Loucy (cell line): ENCODE measurements at regions not wholly inside any gene's neighbourhood (a gene's known extent, or its start where the extent isn't known, plus 50 kb on each side); places are given as distances from the start of the nearest gene placed in this dataset.

Source experiments
- H2AFZ ChIP-seq: fragments of 200-600 bp; sonication (generic); 2 replicates; pipeline ENCODE4 v1.6.0; 2016; ENCODE audit warnings: antibody characterized with exemption, mild to moderate bottlenecking, low read length, moderate library complexity
- H3F3A ChIP-seq: fragments of 200-600 bp; 2 replicates; pipeline ENCODE4 v1.6.0; 2016; ENCODE audit warnings: antibody characterized with exemption, low read depth, mild to moderate bottlenecking
- H3K27me3 ChIP-seq: fragments of 200-600 bp; sonication (generic); 2 replicates; pipeline ENCODE4 v1.6.1; 2014; ENCODE audit warnings: low read length, mild to moderate bottlenecking; ENCODE audit not compliant: insufficient read depth, poor library complexity, severe bottlenecking
- H3K36me3 ChIP-seq: fragments of 200-600 bp; sonication (generic); 2 replicates; pipeline ENCODE4 v1.6.1; 2016; ENCODE audit warnings: low read length; ENCODE audit not compliant: insufficient read depth
- H3K4me1 ChIP-seq: fragments of 200-600 bp; sonication (generic); 2 replicates; pipeline ENCODE4 v1.5.1; 2014; ENCODE audit warnings: low read length, mild to moderate bottlenecking; ENCODE audit not compliant: insufficient read depth, poor library complexity, severe bottlenecking
- H3K4me2 ChIP-seq: fragments of 200-600 bp; sonication (generic); 2 replicates; pipeline ENCODE4 v1.6.0; 2014; ENCODE audit warnings: antibody characterized with exemption, low read length, low read depth, mild to moderate bottlenecking; ENCODE audit not compliant: poor library complexity, severe bottlenecking
- H3K4me3 ChIP-seq: fragments of 200-600 bp; sonication (generic); 2 replicates; pipeline ENCODE4 v1.5.1; 2014; ENCODE audit warnings: low read length, mild to moderate bottlenecking, mixed read lengths; ENCODE audit not compliant: poor library complexity, severe bottlenecking
- H3K79me2 ChIP-seq: fragments of 200-600 bp; sonication (generic); 2 replicates; pipeline ENCODE4 v1.6.1; 2014; ENCODE audit warnings: low read length; ENCODE audit not compliant: insufficient read depth
- H3K9ac ChIP-seq: fragments of 200-600 bp; sonication (generic); 2 replicates; pipeline ENCODE4 v1.6.0; 2014; ENCODE audit warnings: mild to moderate bottlenecking, low read depth, low read length, moderate library complexity; ENCODE audit not compliant: poor library complexity, severe bottlenecking
- H3K9me2 ChIP-seq: fragments of 200-600 bp; sonication (generic); replicated peaks from 2 replicates; pipeline ENCODE4 v1.6.1; 2016; ENCODE audit warnings: low read depth, low read length, mixed read lengths
- H3K9me3 ChIP-seq: fragments of 200-600 bp; sonication (generic); 2 replicates; pipeline ENCODE4 v1.6.1; 2014; ENCODE audit warnings: mild to moderate bottlenecking, antibody characterized with exemption, low read length, low read depth; ENCODE audit not compliant: insufficient read depth
- H4K20me1 ChIP-seq: fragments of 200-600 bp; sonication (generic); 2 replicates; pipeline ENCODE4 v1.6.0; 2014; ENCODE audit warnings: antibody characterized with exemption, low read length, mild to moderate bottlenecking; ENCODE audit not compliant: insufficient read depth, poor library complexity, severe bottlenecking
- CTCF ChIP-seq: fragments of 200-600 bp; sonication (generic); conservative IDR thresholded peaks from 2 replicates; pipeline ENCODE4 v1.5.1; 2014; ENCODE audit warnings: mild to moderate bottlenecking, antibody characterized with exemption, low read length
- EZH2phosphoT487 ChIP-seq: fragments of 200-600 bp; IDR thresholded peaks from 2 replicates; pipeline ENCODE4 v1.6.1; 2018; ENCODE audit warnings: antibody characterized with exemption, mild to moderate bottlenecking, moderate library complexity, borderline replicate concordance

- Histone ChIP-seq H3K4me1 (peaks cover 26% of the 10 kb centered on the region), H3K36me3 (no peaks in the 10 kb centered on the region), H2AFZ (peak overlapping the region; percentile 54), H4K20me1 (no peaks in the 10 kb centered on the region), H3K9ac (peak overlapping the region; percentile 13), H3K9me2 (no peaks in the 10 kb centered on the region), H3K79me2 (no peaks in the 10 kb centered on the region), H3K4me3 (peak overlapping the region; percentile 10), H3K9me3 (0 out of 2 replicates have a peak, but pooled peaks cover 3% of the 10 kb centered on the region), H3K4me2 (peak overlapping the region; percentile 41), H3K27me3 (no peaks in the 10 kb centered on the region), H3F3A (no peaks in the 10 kb centered on the region)
- no peak for TF ChIP-seq CTCF
Measured at GRCh38 chr12:14272956-14273912, 92.2 kb upstream of the ATF7IP start.

- no peaks in the 10 kb centered on the region for H3K27me3 ChIP-seq
- peak overlapping the region; percentile 54 for H2AFZ ChIP-seq
- H3K36me3 ChIP-seq = no peaks in the 10 kb centered on the region
- H3K79me2 ChIP-seq = no peaks in the 10 kb centered on the region
- peak overlapping the region; percentile 13 for H3K9ac ChIP-seq
- no peaks in the 10 kb centered on the region for H3K9me2 ChIP-seq
- H3K9me3 ChIP-seq = 0 out of 2 replicates have a peak, but pooled peaks cover 3% of the 10 kb centered on the region
- no peaks in the 10 kb centered on the region for H4K20me1 ChIP-seq
- H3F3A ChIP-seq = no peaks in the 10 kb centered on the region
- TF ChIP-seq CTCF = no peak
- no peak for TF ChIP-seq EZH2phosphoT487
- no peak overlapping the region for H3K4me3 ChIP-seq
- H3K4me2 ChIP-seq = peak overlapping the region; percentile 41
- peaks cover 26% of the 10 kb centered on the region for H3K4me1 ChIP-seq
Measured at GRCh38 chr12:14273913-14274311, 91.6 kb upstream of the ATF7IP start.

- Histone ChIP-seq H2AFZ (0 out of 2 replicates have a peak overlapping the region, but pooled peaks have one; percentile 17), H3K36me3 (no peaks in the 10 kb centered on the region), H3K4me1 (peaks cover 26% of the 10 kb centered on the region), H3K9me3 (0 out of 2 replicates have a peak, but pooled peaks cover 3% of the 10 kb centered on the region), H4K20me1 (no peaks in the 10 kb centered on the region), H3K27me3 (no peaks in the 10 kb centered on the region), H3K9me2 (no peaks in the 10 kb centered on the region), H3F3A (no peaks in the 10 kb centered on the region), H3K79me2 (no peaks in the 10 kb centered on the region), H3K9ac (no peak overlapping the region), H3K4me3 (no peak overlapping the region), H3K4me2 (no peak overlapping the region)
- TF ChIP-seq EZH2phosphoT487 = no peak
- TF ChIP-seq CTCF = no peak
Measured at GRCh38 chr12:14275111-14275510, 90.4 kb upstream of the ATF7IP start.
